SH-SY5Y (cell line): ENCODE measurements at regions not wholly inside any gene's neighbourhood (a gene's known extent, or its start where the extent isn't known, plus 50 kb on each side); places are given as distances from the start of the nearest gene placed in this dataset.

Experiments
- GATA2 ChIP-seq: IDR thresholded peaks from 2 replicates; pipeline ENCODE4 v1.6.1; 2011; ENCODE audit warnings: mild to moderate bottlenecking, low read depth, low read length
- GATA3 ChIP-seq: IDR thresholded peaks from 2 replicates; pipeline ENCODE4 v1.6.1; 2011; ENCODE audit warnings: low read depth, mild to moderate bottlenecking, low read length, moderate library complexity

DNA sequence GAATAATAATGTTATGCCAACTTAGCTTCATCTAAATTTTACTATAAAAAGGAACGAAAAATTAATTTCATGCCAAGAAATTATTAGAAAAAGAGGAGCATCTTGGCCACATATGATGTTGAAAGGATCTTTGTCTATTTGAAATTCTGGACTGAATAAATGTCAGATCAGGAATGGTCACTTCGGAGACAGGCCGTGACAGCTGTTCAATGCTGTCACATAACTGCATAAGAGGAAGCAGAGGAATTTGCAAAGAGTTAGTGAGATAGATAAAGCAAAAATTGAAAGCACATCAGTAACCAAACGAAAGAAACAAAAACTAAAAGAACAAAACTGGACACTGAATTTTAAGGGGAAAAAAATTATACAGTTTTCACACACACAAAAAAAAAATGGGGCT is 100.9 kb downstream of the GASK1B start:
- TF ChIP-seq GATA2 (no peak), GATA3 (no peak)
